ENCODE measurements at regions not wholly inside any gene's neighbourhood (a gene's known extent, or its start where the extent isn't known, plus 50 kb on each side); places are given as distances from the start of the nearest gene placed in this dataset.

GRCh38 chr20:11193241-11193640 is 519.4 kb upstream of the JAG1 start:
- TF ChIP-seq ZFAT (CRISPR knock-in tag; conservative IDR thresholded peaks at IDR 0.05), result no peak
- no peak for TF ChIP-seq ZNF274 (CRISPR knock-in tag; IDR thresholded peaks at IDR 0.05)
- no peak for TF ChIP-seq CCAR2 (optimal IDR thresholded peaks at IDR 0.05; ENCODE audit: low read depth, low read length)
- no peak for TF ChIP-seq TAF1 (CRISPR knock-in tag; IDR thresholded peaks at IDR 0.05)
- no peak for TF ChIP-seq KAT7 (CRISPR knock-in tag; IDR thresholded peaks at IDR 0.05; ENCODE audit: borderline replicate concordance)
